ENCODE measurements at regions not wholly inside any gene's neighbourhood (a gene's known extent, or its start where the extent isn't known, plus 50 kb on each side); places are given as distances from the start of the nearest gene placed in this dataset.

GRCh38 chr16:81164958-81165357 lies 68.8 kb upstream of the GCSH start:
- Histone ChIP-seq H3K27ac (no peak overlapping the region), H3F3A (ENCODE audit: insufficient read depth) (no peaks in the 10 kb centered on the region), H3K36me3 (ENCODE audit: low read depth) (no peaks in the 10 kb centered on the region), H3K79me2 (ENCODE audit: insufficient read depth) (no peaks in the 10 kb centered on the region), H3K4me1 (ENCODE audit: insufficient read depth) (no peaks in the 10 kb centered on the region), H3K4me2 (ENCODE audit: unreplicated experiment) (no peak overlapping the region), H2AFZ (no peak overlapping the region), H3K9ac (no peak overlapping the region), H3K9me2 (ENCODE audit: insufficient read depth) (no peaks in the 10 kb centered on the region), H4K20me1 (ENCODE audit: insufficient read depth) (no peaks in the 10 kb centered on the region), H3K4me3 (no peak overlapping the region), H3K27me3 (replicated peaks; ENCODE audit: insufficient read depth) (peaks cover 4% of the 10 kb centered on the region; the same call in 1 of the 2 replicates), H3K9me3 (ENCODE audit: low read depth) (no peaks in the 10 kb centered on the region)
- DNase-seq = no peak
- in situ Hi-C loops (cut with MboI) = no loop called here
- no peak for TF ChIP-seq EZH2 (IDR thresholded peaks at IDR 0.05; ENCODE audit: insufficient read depth, poor library complexity, severe bottlenecking)
- TF ChIP-seq EZH2phosphoT487 (IDR thresholded peaks at IDR 0.05; ENCODE audit: insufficient read depth, low read depth) = no peak
- 57 to 61% methylated on average over 5 of the region's 5 CpGs for WGBS, 2 experiments (ENCODE audit: low coverage in 1 of 2, low lambda C conversion rate in 2 of 2, missing lambda C conversion rate in 2 of 2)

GRCh38 chr16:81164481-81164880 lies 68.3 kb upstream of the GCSH start:
- Histone ChIP-seq H4K20me1 (ENCODE audit: insufficient read depth) (no peaks in the 10 kb centered on the region), H3K4me3 (no peak overlapping the region), H3K9ac (no peak overlapping the region), H3K36me3 (ENCODE audit: low read depth) (no peaks in the 10 kb centered on the region), H2AFZ (no peak overlapping the region), H3F3A (ENCODE audit: insufficient read depth) (no peaks in the 10 kb centered on the region), H3K27me3 (replicated peaks; ENCODE audit: insufficient read depth) (peaks cover 4% of the 10 kb centered on the region; the same call in 1 of the 2 replicates), H3K9me3 (ENCODE audit: low read depth) (no peaks in the 10 kb centered on the region), H3K27ac (no peak overlapping the region), H3K79me2 (ENCODE audit: insufficient read depth) (no peaks in the 10 kb centered on the region), H3K9me2 (ENCODE audit: insufficient read depth) (no peaks in the 10 kb centered on the region), H3K4me1 (ENCODE audit: insufficient read depth) (no peaks in the 10 kb centered on the region), H3K4me2 (ENCODE audit: unreplicated experiment) (no peak overlapping the region)
- WGBS, 2 experiments (ENCODE audit: low coverage in 1 of 2, low lambda C conversion rate in 2 of 2, missing lambda C conversion rate in 2 of 2) = 61 to 63% methylated on average over 11 of the region's 11 CpGs
- TF ChIP-seq EZH2phosphoT487 (IDR thresholded peaks at IDR 0.05; ENCODE audit: insufficient read depth, low read depth) = no peak
- no peak for DNase-seq
- in situ Hi-C loops (cut with MboI) = no loop called here

- H3K9me3 ChIP-seq (ENCODE audit: low read depth) = no peaks in the 10 kb centered on the region
- TF ChIP-seq EZH2phosphoT487 (IDR thresholded peaks at IDR 0.05; ENCODE audit: insufficient read depth, low read depth) (no peak), EZH2 (IDR thresholded peaks at IDR 0.05; ENCODE audit: insufficient read depth, poor library complexity, severe bottlenecking) (no peak)
- no peak overlapping the region for H3K4me3 ChIP-seq
- H3K9me2 ChIP-seq (ENCODE audit: insufficient read depth) = no peaks in the 10 kb centered on the region
- no peak overlapping the region for H3K27ac ChIP-seq
- H3F3A ChIP-seq (ENCODE audit: insufficient read depth) = no peaks in the 10 kb centered on the region
- in situ Hi-C loops (cut with MboI) = no loop called here
- 54 to 59% methylated on average over 9 of the region's 9 CpGs for WGBS, 2 experiments (ENCODE audit: low coverage in 1 of 2, low lambda C conversion rate in 2 of 2, missing lambda C conversion rate in 2 of 2)
- DNase-seq = no peak
- no peak overlapping the region for H3K9ac ChIP-seq
- no peaks in the 10 kb centered on the region for H3K4me1 ChIP-seq (ENCODE audit: insufficient read depth)
- no peaks in the 10 kb centered on the region for H4K20me1 ChIP-seq (ENCODE audit: insufficient read depth)
- H3K36me3 ChIP-seq (ENCODE audit: low read depth) = no peaks in the 10 kb centered on the region
- H2AFZ ChIP-seq = no peak overlapping the region
- H3K27me3 ChIP-seq (replicated peaks; ENCODE audit: insufficient read depth) = peaks cover 4% of the 10 kb centered on the region; the same call in 1 of the 2 replicates
- H3K79me2 ChIP-seq (ENCODE audit: insufficient read depth) = no peaks in the 10 kb centered on the region
- no peak overlapping the region for H3K4me2 ChIP-seq (ENCODE audit: unreplicated experiment)
Observed at GRCh38 chr16:81163671-81164070, 67.5 kb upstream of the GCSH start.

- in situ Hi-C loops (cut with MboI) = no loop called here
- no peaks in the 10 kb centered on the region for H3K9me3 ChIP-seq (ENCODE audit: low read depth)
- TF ChIP-seq EZH2phosphoT487 (IDR thresholded peaks at IDR 0.05; ENCODE audit: insufficient read depth, low read depth) (no peak), EZH2 (IDR thresholded peaks at IDR 0.05; ENCODE audit: insufficient read depth, poor library complexity, severe bottlenecking) (no peak)
- no peak overlapping the region for H3K4me3 ChIP-seq
- H3K27ac ChIP-seq = no peak overlapping the region
- no peaks in the 10 kb centered on the region for H3K36me3 ChIP-seq (ENCODE audit: low read depth)
- no peak for DNase-seq
- WGBS, 2 experiments (ENCODE audit: low coverage in 1 of 2, low lambda C conversion rate in 2 of 2, missing lambda C conversion rate in 2 of 2) = 58 to 60% methylated on average over 6 of the region's 6 CpGs
- no peaks in the 10 kb centered on the region for H3K79me2 ChIP-seq (ENCODE audit: insufficient read depth)
- no peak overlapping the region for H2AFZ ChIP-seq
- no peak overlapping the region for H3K9ac ChIP-seq
- no peaks in the 10 kb centered on the region for H3F3A ChIP-seq (ENCODE audit: insufficient read depth)
- H4K20me1 ChIP-seq (ENCODE audit: insufficient read depth) = no peaks in the 10 kb centered on the region
- peaks cover under 1% of the 10 kb centered on the region; the same call in 1 of the 2 replicates for H3K27me3 ChIP-seq (replicated peaks; ENCODE audit: insufficient read depth)
- no peaks in the 10 kb centered on the region for H3K9me2 ChIP-seq (ENCODE audit: insufficient read depth)
- H3K4me2 ChIP-seq (ENCODE audit: unreplicated experiment) = no peak overlapping the region
- H3K4me1 ChIP-seq (ENCODE audit: insufficient read depth) = no peaks in the 10 kb centered on the region
Observed at GRCh38 chr16:81158964-81159363, 62.8 kb upstream of the GCSH start.

GRCh38 chr16:81155769-81156168 lies 59.6 kb upstream of the GCSH start:
- Histone ChIP-seq H2AFZ (no peak overlapping the region), H3F3A (ENCODE audit: insufficient read depth) (no peaks in the 10 kb centered on the region), H3K27ac (no peak overlapping the region), H3K4me3 (no peak overlapping the region), H3K36me3 (ENCODE audit: low read depth) (no peaks in the 10 kb centered on the region), H3K9me3 (ENCODE audit: low read depth) (no peaks in the 10 kb centered on the region), H3K4me2 (ENCODE audit: unreplicated experiment) (no peak overlapping the region), H3K9ac (no peak overlapping the region), H3K9me2 (ENCODE audit: insufficient read depth) (no peaks in the 10 kb centered on the region), H3K79me2 (ENCODE audit: insufficient read depth) (no peaks in the 10 kb centered on the region), H3K27me3 (replicated peaks; ENCODE audit: insufficient read depth) (no peaks in the 10 kb centered on the region), H3K4me1 (ENCODE audit: insufficient read depth) (no peaks in the 10 kb centered on the region), H4K20me1 (ENCODE audit: insufficient read depth) (no peaks in the 10 kb centered on the region)
- no peak for DNase-seq
- 67 to 69% methylated on average over 10 of the region's 10 CpGs for WGBS, 2 experiments (ENCODE audit: low coverage in 1 of 2, low lambda C conversion rate in 2 of 2, missing lambda C conversion rate in 2 of 2)
- in situ Hi-C loops (cut with MboI) = no loop called here
- TF ChIP-seq EZH2phosphoT487 (IDR thresholded peaks at IDR 0.05; ENCODE audit: insufficient read depth, low read depth) (no peak), EZH2 (IDR thresholded peaks at IDR 0.05; ENCODE audit: insufficient read depth, poor library complexity, severe bottlenecking) (no peak)

Measured in GM23248 (cell line).